Glomerular endothelial cell (primary cell): ENCODE measurements at regions not wholly inside any gene's neighbourhood (a gene's known extent, or its start where the extent isn't known, plus 50 kb on each side); places are given as distances from the start of the nearest gene placed in this dataset.
"Not testable (repeated sequence)": the region's sequence is repeated elsewhere in the genome, so short reads cannot be mapped to it uniquely, and the experiment has no call there.

ENCODE experiments used
- DNase-seq: peaks from one replicate; pipeline ENCODE4 v3.0.0-alpha.2; 2011; ENCODE audit warnings: low read depth, low spot score; ENCODE audit errors: extremely low read depth

DNA sequence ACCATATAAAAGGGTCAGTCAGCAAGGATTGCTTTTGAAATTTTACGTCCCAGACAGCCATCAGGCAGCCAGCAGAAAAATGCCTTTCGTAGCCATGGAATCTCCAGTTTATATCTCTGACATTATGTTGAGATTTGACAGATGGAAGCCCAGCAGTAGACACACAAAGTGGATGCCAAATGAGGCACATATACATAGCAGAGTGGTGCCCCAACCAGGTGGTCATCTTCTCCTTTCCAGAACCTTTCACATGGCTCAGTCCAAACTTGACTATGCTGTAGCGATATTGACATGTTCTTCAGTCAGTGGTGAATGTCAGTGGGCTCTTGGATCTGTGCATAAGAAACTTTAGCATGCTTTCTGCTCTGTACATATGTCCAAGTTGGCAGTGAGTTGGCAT, 123.3 kb upstream of the GBE1 start:
- no peak for DNase-seq

DNA sequence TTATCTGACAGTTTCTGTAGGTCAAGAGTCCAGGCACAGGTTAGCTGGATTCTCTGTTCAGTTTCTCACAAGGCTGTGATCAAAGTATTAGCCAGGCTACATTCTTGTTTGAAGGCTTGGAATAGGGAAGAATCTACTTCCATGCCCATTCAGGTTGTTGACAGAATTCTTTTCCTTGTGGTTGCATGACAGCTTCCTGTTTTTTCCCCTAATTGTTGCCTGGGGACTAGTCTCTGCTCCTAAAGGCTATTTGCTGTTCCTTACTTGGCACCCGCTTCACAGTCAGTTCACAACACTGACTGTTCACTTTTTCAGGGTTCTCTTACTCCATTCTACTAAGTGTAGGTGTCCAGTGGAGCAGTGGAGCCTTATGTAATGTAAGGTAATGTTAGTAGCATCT, 115.4 kb upstream of the GBE1 start:
- no peak for DNase-seq

DNA sequence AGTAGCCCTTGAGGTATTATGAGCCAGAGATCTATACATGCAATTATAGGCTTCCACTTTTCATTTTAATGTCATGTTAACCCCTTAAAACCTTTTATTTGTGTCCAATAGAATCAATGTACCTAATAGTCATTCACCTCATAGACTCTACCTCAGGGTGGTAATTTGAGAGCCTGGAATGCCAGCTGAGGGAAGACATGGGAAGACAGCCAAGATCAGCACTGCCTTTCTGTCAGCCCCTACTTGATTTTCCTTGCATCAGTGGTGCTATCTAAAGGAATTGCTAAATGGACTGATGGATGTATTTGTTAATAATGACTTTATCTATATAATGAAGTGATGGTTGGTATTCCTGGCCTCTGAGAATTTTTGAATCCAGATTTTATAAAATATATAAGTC, 113.3 kb upstream of the GBE1 start:
- DNase-seq = no peak

DNA sequence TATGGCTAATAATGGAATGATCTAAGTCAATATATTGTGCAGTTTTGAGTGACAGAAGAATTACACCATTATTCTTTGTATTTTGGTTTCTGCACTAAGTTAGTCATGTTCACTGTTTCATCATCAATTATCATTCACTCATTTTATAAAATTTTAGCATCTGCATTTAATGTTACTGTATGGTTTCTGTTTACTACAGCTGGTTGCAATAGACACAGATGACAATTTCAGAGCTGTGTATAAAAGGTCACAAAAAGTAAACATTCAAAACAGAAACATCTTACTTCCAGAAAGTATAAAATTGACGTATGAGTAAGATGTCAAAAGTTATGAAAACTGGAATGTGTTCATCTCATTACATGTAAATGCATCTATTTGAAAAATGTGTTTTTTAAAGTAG, 111.1 kb upstream of the GBE1 start:
- DNase-seq = no peak

DNA sequence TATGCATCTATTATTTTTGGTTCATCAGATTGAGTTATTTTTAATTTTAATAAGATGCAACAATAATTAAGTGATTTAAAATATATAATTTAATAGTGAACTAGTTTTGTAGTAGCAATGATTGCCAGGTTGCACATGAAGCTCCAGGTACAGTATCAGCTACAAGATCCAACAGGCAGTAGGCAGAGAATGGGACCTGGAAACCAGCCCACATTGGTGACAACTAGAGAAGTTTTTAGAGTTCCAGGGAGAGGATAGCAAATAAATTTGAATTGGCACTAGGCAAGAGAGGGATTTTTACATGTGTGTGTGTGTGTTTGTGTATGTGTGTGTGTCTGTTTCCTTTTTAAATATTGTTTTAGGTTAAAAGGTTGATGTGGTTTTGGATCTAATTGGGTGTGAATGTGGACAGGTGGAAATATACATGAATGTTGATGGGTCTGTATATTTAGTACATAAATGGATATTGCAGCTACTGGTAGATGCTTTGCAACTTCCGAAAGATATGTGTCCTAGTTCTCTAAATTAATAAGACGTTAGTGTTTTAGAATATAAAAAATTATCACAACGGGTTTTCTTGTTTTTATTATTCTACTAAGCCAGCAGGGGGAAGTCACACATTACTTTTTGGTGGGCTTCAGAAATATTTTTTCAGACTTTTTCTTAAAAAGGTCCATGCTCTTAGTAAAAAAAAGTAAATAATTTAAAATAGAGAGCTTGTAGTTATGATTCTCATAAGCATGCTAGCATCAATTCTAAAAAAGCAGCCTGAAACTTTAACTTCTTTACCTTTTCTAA, 110.1 kb upstream of the GBE1 start:
- no peak for DNase-seq

DNA sequence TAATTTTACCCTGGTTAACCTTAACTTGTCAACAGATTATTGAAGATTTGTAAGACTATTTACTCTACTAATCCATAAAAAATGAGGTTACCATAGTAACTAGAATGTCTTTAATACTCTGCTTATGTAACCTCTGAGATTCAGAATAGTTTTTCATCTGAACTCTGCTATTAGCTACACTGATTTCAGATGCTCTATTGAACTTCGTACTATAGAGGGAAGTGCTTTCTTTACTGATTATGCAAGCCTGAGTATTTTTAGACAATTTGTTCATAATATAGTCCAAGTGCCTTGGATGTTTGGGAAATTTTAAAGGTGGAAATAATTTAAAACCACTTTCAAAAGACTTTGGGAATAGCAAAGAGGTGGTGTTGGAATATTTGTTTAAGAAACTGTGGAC, 107.9 kb upstream of the GBE1 start:
- DNase-seq = no peak

DNA sequence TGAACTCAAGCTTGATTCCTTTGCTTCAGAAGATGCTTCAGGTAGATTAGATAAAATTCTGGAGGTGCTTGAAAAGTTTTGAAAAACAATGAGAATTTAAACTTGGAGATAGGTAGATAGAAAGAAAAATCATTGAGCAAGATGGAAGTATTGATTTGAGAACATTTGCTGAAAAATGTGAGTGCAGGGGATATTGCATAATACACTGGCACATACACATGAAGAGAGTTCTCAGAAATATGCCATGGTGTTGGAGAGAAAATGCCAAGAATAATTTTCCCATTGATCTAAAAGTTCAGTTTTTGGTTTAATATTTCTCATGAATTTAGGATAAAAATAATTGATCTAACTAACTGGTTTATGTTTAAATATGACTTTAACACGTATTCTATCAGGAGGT, 107.2 kb upstream of the GBE1 start:
- DNase-seq = no peak

DNA sequence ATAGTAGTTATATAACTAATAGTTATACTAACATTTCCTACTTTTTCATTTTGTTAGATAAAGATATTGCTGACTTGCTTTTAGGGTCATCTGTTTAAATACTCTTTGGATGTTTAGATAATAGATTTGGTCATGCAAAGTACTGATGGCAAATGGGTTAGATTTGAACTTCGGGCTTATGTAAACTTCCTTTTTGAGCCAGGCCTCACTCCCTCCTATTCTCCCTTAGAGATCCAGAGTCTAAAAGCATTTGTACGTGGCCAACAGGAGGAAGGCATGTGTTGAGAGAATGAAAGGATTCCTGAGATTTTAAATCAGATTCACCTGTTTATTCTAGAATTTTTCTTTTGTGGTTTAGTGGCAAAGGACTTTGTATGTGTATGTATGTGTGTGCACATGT, 106.4 kb upstream of the GBE1 start:
- no peak for DNase-seq

DNA sequence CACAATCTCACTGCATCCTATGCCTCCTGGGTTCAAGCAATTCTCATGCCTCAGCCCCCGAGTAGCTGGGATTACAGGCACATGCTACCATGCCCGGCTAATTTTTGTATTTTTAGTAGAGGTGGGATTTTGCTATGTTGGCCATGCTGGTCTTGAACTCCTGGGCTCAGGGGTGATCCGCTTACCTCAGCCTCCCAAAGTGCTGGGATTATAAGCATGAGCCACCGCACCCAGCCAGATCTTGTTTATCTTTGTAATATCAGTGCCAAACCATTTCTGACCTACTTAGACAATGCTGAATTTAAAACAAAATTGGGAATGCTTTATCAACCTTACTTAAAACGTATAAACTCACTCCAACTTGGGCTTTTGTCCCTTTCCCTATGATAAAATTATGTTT, 103.7 kb upstream of the GBE1 start:
- DNase-seq = not testable (repeated sequence)

DNA sequence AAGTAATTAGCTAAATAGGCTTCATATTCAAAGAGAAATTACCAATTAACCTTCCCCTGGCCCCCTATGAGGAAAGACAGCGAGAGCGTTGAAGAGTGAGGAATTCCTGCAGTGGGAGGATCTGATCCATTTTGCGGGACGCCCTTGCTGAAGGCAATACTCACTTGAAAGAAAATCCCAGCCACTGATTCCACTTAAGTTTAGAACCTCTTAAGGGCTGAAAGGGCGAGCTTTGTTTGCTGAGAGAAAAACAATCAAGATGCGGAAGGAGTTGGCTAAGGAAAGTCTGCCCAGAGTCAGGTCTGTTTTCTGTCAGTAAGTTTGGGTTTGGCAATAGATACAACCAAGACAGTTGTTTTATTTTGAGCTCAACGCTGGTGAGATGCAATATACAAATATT, 102.8 kb upstream of the GBE1 start:
- no peak for DNase-seq

DNA sequence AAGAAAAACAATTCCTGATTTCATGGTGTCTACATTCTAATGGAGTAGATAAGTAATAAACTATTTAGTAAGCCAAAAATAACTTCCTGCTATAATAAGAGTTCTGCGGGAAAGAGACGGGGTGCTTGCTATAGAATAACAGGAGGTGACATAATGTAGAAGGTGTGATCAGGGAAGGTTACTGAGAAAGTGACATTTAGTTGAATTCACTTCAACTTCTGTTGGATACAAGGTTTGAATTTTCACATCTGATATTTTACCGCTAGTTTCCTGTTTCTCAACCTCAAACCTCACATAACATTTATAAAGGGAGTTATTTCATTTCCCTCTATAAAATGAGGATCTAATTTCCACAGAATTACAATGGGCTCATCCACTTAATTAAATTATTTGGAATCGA, 102.3 kb upstream of the GBE1 start:
- no peak for DNase-seq

DNA sequence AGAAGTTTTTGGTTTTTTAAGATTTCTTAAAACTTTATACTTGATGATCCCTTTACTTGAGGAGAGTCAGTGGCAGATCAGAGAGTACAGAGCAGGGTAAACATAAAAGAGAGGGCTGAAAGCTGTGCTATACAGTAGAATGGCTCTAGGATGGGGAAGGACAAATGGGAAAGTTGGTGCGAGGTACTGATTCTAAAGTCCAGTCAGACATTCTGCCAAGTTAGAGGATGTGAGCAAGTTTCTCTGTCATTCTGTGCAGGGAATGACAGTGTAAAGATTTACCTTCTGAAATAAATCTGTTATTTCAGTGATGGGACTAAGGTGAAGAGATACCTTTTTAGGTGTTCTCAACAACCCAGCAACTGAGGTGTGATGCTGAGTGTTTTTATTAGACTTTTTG, 100.1 kb upstream of the GBE1 start:
- DNase-seq = no peak

DNA sequence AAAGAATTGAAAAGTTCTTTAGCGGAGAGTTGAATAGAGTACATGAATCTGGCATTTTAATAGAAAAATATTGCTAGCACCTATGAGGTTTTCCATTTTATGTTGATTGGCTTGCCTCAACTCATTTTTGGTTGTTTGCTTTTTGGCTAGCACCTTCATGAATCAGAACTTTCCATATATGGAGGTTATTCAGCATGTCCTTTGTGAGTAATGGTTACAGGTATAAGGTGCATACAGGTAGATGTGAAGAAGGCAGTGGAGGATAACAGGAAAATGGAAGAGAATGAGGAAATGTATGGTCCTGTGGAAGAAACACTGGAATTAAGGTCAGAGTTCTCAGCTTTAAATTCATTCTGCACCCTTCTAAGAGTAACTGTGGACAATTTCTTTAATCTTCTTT, 98.1 kb upstream of the GBE1 start:
- DNase-seq = no peak

DNA sequence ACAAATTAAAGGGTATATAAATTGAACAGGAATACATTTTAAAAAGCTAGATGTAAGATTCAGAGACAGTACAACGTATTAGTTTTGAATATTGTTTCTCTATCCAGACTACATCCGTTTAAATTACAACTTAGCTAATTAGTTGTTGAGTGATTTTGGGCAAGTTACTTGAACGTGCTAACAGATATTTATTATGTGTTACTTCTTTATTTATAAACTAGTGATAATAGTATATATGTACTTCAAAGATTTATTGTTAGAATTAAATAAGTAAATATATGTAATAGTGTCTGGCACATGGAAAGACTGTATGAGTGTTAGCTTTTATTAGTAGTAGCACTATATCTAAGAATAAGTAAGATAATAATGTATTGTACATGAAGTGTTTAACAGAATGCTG, 92.0 kb upstream of the GBE1 start:
- DNase-seq = no peak

DNA sequence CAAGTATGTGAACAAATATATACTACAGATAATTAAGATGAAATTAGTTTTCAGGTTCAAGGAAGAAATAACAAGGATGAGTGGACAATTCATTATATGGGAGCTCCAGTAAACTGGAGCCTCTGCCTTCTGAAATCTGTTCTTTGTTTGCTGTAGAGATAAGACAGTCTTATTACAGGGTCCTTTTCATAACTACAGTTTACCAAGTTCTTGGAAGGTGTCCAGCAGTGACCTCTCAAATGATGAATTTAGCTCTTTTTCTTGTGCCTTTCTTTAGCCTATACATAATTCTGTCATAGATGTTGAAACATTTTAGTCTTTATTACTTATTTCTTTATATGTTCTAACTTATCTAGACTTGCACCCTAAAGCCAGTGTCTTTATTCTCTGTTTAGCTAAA, 89.7 kb upstream of the GBE1 start:
- DNase-seq = no peak

DNA sequence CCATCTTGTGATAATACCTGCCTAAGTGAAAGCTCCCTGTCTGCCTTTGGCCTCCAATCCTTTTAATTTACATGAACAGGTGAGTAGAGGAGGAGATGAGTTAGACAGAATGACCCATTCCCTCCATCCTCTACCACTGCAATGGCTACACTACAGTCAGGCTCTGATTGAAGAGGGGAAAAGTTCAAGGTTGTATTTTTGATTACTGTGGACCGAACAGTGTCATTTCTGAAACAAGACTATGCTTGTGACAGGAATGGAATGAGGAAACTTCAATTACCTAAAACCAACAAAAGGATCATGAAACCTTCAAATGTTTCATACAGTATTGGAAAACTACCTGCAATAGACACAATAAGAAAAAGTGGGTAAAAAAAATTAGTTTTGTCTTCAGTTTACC, 85.5 kb upstream of the GBE1 start:
- no peak for DNase-seq

DNA sequence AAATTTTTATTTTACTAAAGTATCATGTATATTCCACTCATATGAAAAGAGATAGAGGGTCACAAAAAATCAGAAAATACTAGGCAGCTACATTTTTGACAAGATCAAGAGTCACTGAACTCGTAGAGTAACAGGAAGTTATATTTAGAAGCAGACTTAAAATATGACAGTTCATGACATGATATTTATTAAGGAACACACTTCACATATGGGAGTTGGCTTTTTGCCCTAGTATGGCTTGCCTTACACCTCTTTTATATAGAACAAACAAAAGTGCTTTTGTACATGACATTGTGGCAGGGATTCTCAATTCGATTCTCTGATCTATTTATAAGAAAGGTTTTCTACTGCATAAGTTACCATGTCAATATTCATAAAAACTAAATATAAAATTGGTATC, 80.1 kb upstream of the GBE1 start:
- DNase-seq = no peak

DNA sequence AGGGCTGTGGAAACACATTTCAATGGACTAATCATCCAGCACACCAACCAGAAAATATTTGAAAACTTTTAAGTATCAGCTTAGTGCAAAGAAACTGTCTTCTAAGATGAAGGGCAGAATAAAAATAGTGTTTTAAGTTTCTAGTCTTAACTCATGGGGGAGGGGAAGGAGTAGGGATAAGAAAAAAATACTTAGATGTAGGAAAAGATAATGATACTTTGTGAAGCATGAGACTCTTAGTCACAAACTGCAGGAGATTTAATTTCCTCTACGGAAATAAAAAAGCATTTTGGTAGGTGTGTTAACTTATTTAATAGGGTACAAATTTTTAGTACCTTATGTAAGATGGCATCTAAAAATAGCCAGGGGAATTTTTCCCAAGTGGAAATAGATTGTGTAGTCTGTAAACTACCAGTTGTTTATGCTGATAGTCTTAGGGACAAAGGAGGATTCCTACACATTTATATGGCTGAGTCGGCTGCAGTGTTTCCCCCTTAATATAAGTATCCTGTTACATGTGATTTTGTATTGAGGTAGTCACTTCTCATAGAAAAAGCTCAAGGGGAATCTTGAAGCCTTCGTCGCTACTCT, 78.2 kb upstream of the GBE1 start:
- no peak for DNase-seq

DNA sequence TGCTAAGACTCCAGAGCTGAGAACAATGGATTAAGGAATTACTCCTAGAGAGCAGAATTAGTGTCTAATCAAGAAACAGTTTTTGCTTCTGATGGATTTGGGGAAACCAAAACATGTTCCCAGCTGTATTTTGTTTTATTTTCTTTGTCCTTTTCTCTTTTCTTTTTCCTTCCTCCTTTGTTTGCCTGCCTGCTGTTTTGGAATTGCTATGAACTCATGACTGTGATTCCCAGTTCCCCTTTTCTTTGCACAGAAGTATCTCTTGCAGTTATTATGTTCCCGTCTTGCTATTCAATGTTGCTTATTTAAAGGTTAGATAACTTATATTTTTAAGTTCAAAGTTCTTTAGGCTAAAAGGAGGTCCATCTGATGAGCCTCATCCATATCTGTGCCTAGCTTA, 77.0 kb upstream of the GBE1 start:
- DNase-seq = no peak

DNA sequence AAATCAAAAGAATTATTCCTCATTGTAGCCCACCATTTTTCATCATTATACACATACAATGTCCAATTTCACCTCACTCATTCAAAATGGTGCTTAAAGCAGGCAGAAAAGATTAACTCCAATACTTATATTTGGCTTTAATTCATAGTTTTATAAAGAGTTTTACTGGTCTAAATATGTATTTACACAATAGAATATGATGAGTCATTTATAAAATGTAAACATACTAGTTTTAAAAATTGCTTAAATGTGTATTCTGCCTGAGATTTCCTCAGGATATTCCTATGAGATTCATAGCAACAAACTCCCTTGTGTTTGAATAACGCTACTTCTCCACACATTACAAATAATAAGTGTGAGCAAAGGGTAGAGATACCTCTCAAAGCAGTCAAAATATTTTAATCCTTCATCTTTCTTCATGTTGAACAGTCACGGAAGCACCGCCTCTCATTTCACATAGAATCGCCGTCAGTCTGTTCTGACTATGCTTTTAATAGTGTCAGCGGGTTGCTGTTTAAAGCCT, 75.7 kb upstream of the GBE1 start:
- DNase-seq = no peak

DNA sequence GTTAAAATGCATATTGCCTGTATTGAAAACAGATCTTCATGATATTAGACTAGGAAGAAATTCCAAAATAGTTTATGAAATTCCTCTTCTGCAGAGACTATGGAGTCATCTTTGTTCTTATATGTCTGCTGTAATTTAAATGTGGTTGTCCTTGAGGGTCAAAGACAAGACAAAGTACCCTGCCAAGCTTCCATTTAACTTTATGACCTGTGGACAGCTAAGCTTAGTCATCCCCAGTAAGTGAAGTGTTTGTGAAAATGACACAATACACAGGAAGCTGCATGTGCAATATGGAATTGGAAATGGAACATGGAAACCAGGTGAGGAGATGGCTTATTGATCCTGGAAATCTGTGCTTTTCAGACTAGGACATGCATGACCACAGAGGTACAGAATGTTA, 68.5 kb upstream of the GBE1 start:
- DNase-seq = no peak

DNA sequence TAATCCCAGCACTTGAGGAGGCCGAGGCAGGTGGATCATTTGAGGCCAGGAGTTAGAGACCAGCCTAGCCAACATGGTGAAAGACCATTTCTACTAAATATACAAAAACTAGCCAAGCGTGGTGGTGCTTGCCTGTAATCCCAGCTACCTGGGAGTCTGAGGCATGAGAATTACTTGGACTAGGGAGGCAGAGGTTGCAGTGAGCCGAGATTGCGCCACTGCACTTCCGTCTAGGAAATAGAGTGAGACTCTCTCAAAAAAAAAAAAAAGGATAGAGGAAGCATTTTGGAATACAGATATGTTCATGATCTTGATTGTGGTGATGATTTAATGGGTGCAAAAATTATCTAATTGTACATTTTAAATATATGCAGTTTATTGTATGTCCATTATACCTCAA, 67.8 kb upstream of the GBE1 start:
- DNase-seq = not testable (repeated sequence)
